HEK293T (cell line): ENCODE measurements at regions not wholly inside any gene's neighbourhood (a gene's known extent, or its start where the extent isn't known, plus 50 kb on each side); places are given as distances from the start of the nearest gene placed in this dataset.
"Not testable (repeated sequence)": the region's sequence is repeated elsewhere in the genome, so short reads cannot be mapped to it uniquely, and the experiment has no call there.

ENCODE experiments used
- CTCF ChIA-PET: fragments of 350-600 bp; formaldehyde crosslinking; extraction: SDS; loops from one replicate; lab custom pipeline; 2021; ENCODE audit warnings: antibody characterized with exemption, inconsistent platforms; lab: Yijun Ruan, JAX
- POLR2A ChIA-PET: fragments of 350-600 bp; formaldehyde crosslinking; extraction: SDS; loops from one replicate; lab custom pipeline; 2020; ENCODE audit warnings: antibody characterized with exemption, inconsistent platforms; lab: Yijun Ruan, JAX
- DNase-seq: peaks from one replicate; pipeline ENCODE4 v3.0.0; 2012; ENCODE audit warnings: mixed read lengths; ENCODE audit errors: extremely low spot score
- ARNT ChIP-seq: fragments of 450-650 bp; IDR thresholded peaks from 2 replicates; pipeline ENCODE4 v1.6.1; 2017; ENCODE audit warnings: mild to moderate bottlenecking
- BHLHE40 ChIP-seq: fragments of 450-650 bp; IDR thresholded peaks from 2 replicates; pipeline ENCODE4 v1.6.1; 2016; ENCODE audit warnings: mild to moderate bottlenecking, moderate library complexity, borderline replicate concordance
- CTBP1 ChIP-seq: fragments of 450-650 bp; IDR thresholded peaks from 2 replicates; pipeline ENCODE4 v1.6.1; 2016; ENCODE audit warnings: borderline replicate concordance
- ELF4 ChIP-seq: fragments of 450-650 bp; IDR thresholded peaks from 2 replicates; pipeline ENCODE4 v1.6.1; 2017; ENCODE audit warnings: antibody characterized with exemption
- FOXA1 ChIP-seq: fragments of 450-650 bp; IDR thresholded peaks from 2 replicates; pipeline ENCODE4 v1.6.1; 2016; ENCODE audit warnings: mild to moderate bottlenecking
- FOXK2 ChIP-seq: fragments of 450-650 bp; IDR thresholded peaks from 2 replicates; pipeline ENCODE4 v1.6.1; 2016; ENCODE audit warnings: mild to moderate bottlenecking
- FOXM1 ChIP-seq: fragments of 450-650 bp; IDR thresholded peaks from 2 replicates; pipeline ENCODE4 v1.6.1; 2017; ENCODE audit warnings: mild to moderate bottlenecking, borderline replicate concordance
- HDGF ChIP-seq: fragments of 450-650 bp; IDR thresholded peaks from 2 replicates; pipeline ENCODE4 v1.6.1; 2017; ENCODE audit warnings: antibody characterized with exemption, borderline replicate concordance
- L3MBTL2 ChIP-seq: fragments of 450-650 bp; conservative IDR thresholded peaks from 2 replicates; pipeline ENCODE4 v1.6.1; 2016; ENCODE audit warnings: mild to moderate bottlenecking
- LEF1 ChIP-seq: fragments of 450-650 bp; IDR thresholded peaks from 2 replicates; pipeline ENCODE4 v1.6.1; 2017; ENCODE audit warnings: mild to moderate bottlenecking, borderline replicate concordance
- NFRKB ChIP-seq: fragments of 450-650 bp; IDR thresholded peaks from 2 replicates; pipeline ENCODE4 v1.6.1; 2016; ENCODE audit warnings: mild to moderate bottlenecking, moderate library complexity
- PKNOX1 ChIP-seq: fragments of 450-650 bp; IDR thresholded peaks from 2 replicates; pipeline ENCODE4 v1.6.1; 2016
- SP1 ChIP-seq: fragments of 450-650 bp; IDR thresholded peaks from 2 replicates; pipeline ENCODE4 v1.6.1; 2017
- SUZ12 ChIP-seq: fragments of 450-650 bp; IDR thresholded peaks from 2 replicates; pipeline ENCODE4 v1.6.1; 2016; ENCODE audit warnings: mild to moderate bottlenecking
- TARDBP ChIP-seq: fragments of 450-650 bp; IDR thresholded peaks from 2 replicates; pipeline ENCODE4 v1.6.1; 2016
- ZNF384 ChIP-seq: fragments of 450-650 bp; IDR thresholded peaks from 2 replicates; pipeline ENCODE4 v1.6.1; 2016

DNA sequence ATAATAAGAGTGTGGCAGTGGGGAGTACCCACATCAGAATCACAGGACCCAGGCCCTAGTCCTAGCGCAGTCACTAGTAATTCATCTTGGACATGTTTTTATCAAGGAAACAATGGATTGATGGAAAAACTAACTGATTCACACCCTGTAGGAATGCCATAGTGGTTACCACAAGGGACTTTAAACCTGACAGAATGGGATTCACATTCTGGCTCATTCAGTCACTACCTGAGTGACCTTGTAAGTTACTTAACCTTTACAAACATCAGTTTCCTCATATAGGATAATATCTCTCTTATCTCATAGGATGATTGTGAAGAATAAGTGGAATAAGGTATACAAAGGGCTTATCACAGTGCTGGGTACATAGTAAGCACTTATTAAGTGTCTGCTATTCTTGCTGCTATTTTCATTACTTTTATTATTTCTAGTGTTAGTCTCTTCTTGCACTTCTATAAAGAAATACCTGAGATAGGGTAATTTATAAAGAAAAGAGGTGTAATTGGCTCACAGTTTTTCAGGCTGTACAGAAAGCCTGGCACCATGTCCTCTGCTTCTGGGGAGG lies 247.5 kb upstream of the KLF3 start:
- ChIA-PET POLR2A (no interaction called here), CTCF (no interaction called here)
- DNase-seq = no peak
- TF ChIP-seq ZNF384 (no peak), ARNT (no peak), NFRKB (no peak), L3MBTL2 (no peak), TARDBP (no peak), BHLHE40 (no peak), SUZ12 (no peak), CTBP1 (no peak), LEF1 (no peak), ELF4 (no peak), HDGF (no peak)

- CTCF ChIA-PET, POLR2A ChIA-PET, DNase-seq: not testable (repeated sequence)
These were observed 243.7 kb upstream of the KLF3 start for GRCh38 chr4:38420254-38420653.

DNA sequence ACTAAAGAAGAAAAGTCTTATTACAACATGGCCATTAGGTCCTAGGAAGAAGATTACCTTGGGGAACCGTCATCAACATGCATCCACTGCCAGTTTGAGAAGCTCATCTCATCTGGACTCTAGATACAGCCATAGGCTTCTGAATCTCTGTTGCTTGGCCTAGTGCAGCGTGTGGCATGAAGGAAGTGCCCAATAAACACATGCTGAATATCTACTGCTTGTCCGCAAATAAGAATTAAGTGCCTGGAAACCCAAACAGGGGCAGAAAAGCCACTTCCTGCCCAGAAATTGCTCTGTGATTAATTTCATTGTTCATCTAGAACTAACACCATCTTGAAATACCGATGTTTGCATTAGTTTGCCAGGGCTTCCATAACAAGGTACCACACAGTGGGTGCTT lies 241.1 kb upstream of the KLF3 start:
- TF ChIP-seq ZNF384 (no peak), SUZ12 (no peak), L3MBTL2 (no peak), ARNT (no peak), FOXM1 (no peak), HDGF (no peak), TARDBP (no peak), FOXK2 (no peak), ELF4 (no peak), BHLHE40 (no peak), LEF1 (no peak), CTBP1 (no peak)
- DNase-seq = no peak
- CTCF ChIA-PET = no interaction called here
- POLR2A ChIA-PET = no interaction called here

DNA sequence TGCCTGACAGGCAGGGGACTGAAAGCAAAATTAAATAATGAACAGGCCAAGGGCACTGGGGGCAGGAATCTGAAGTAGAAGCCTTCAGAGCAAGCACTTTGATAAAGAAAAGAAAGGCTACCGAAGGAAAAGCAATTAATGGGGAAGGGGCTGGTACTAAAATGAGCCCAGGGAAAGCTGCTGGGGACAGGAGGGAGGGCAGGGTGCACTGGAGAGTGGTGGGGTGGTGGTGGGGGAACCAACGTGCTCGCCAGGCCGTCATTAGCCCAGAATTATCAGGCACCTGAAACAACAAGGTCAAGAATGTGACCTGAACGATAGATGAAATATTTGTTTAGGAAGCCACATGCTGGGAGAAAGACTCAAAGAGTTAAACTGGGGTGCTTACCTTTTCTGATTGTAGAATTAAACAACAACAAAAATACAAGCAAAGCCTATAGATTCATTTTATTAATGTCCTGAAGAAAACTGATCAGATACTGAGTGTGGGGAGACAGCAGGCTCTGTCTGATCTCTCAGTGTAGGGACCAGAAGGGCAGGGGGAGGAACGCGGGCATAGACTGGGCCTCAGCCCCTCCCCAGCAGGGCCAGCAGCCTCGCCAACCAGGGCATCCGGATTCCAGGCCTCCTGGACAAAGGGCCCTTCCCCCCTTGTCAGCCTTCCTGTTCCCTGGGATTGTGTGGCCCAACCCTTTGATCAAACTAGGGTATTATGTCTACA lies 239.7 kb upstream of the KLF3 start:
- no peak for TF ChIP-seq NFRKB
- TF ChIP-seq TARDBP = no peak
- no peak for TF ChIP-seq SUZ12
- TF ChIP-seq ZNF384 = no peak
- TF ChIP-seq ARNT = no peak
- TF ChIP-seq L3MBTL2 = no peak
- TF ChIP-seq LEF1 = no peak
- no peak for TF ChIP-seq HDGF
- TF ChIP-seq FOXK2 = no peak
- TF ChIP-seq SP1 = no peak
- TF ChIP-seq FOXA1 = no peak
- no peak for TF ChIP-seq FOXM1
- TF ChIP-seq ELF4 = no peak
- TF ChIP-seq PKNOX1 = no peak
- TF ChIP-seq CTBP1 = no peak
- no peak for TF ChIP-seq BHLHE40
- POLR2A ChIA-PET = no interaction called here
- no peak for DNase-seq
- CTCF ChIA-PET = no interaction called here

DNA sequence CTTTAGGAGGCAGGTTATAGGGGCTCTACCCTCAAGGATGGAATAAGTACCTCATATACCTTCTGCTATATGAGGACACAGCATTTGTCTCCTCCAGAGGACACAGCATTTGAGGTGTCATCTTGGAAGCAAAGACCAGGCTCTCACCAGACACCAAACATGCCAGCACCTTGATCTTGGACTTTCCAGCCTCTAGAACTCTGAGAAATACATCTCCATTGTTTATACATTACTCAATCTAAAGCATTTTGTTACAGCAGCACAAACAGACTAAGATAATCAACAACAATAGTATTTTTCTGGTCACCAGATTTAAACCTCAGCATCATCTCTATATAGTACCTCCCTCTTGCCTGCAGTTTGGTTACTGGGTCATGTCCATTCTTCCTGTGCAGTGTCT lies 237.5 kb upstream of the KLF3 start:
- CTCF ChIA-PET = no interaction called here

DNA sequence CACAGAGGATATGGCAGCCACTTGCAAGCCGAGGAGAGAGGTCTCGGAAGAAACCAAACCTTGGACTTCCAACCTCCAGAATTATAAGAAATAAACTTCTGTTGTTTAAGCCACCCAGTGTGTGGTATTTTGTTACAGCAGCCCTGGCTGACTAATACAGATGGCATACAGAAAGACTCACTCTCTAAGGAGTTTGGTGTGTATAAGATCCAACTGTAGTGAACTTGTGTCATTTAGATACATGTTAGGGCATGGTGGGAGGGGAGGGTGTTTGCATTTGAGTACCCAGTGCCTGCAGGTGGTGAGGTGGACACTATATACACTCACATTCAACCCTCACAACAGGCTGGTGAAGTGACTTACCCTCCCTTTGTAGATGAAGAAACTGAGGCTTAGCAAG lies 233.2 kb upstream of the KLF3 start:
- ChIA-PET POLR2A (no interaction called here), CTCF (no interaction called here)

More for the DNA sequence above, 237.5 kb upstream of the KLF3 start:
- DNase-seq = no peak
- POLR2A ChIA-PET = no interaction called here
- TF ChIP-seq TARDBP (no peak), HDGF (no peak), ELF4 (no peak), LEF1 (no peak), FOXM1 (no peak), NFRKB (no peak), SP1 (no peak), ZNF384 (no peak)

More for the DNA sequence above, 233.2 kb upstream of the KLF3 start:
- DNase-seq = no peak
- TF ChIP-seq FOXA1 = no peak
- TF ChIP-seq LEF1 = no peak
- no peak for TF ChIP-seq CTBP1
- TF ChIP-seq SUZ12 = no peak
- no peak for TF ChIP-seq ELF4
- TF ChIP-seq ARNT = no peak
- TF ChIP-seq FOXK2 = no peak
- no peak for TF ChIP-seq TARDBP
- TF ChIP-seq ZNF384 = no peak
- TF ChIP-seq PKNOX1 = no peak
- TF ChIP-seq NFRKB = no peak
- no peak for TF ChIP-seq SP1
- no peak for TF ChIP-seq HDGF
